NCI-H2227 treated with DMSO at 0.1 percent for 48 hours (cell line): ENCODE measurements at regions not wholly inside any gene's neighbourhood (a gene's known extent, or its start where the extent isn't known, plus 50 kb on each side); places are given as distances from the start of the nearest gene placed in this dataset.
"Not testable (repeated sequence)": the region's sequence is repeated elsewhere in the genome, so short reads cannot be mapped to it uniquely, and the experiment has no call there.

ENCODE experiments used
- DNase-seq: peaks from one replicate; lab custom pipeline; 2025; lab: John Stamatoyannopoulos, UW

GRCh38 chr4:164318350-164318749, 435.6 kb upstream of the SMIM31 start:
- DNase-seq, result no peak

- DNase-seq, result no peak
Observed at GRCh38 chr4:164319688-164320087, 434.2 kb upstream of the SMIM31 start.

GRCh38 chr4:164320847-164321246, 433.1 kb upstream of the SMIM31 start:
- no peak for DNase-seq

- no peak for DNase-seq
Observed at GRCh38 chr4:164326056-164326455, 427.9 kb upstream of the SMIM31 start.

- no peak for DNase-seq
Observed at GRCh38 chr4:164337219-164337944, 416.5 kb upstream of the SMIM31 start.

- no peak for DNase-seq
Observed at GRCh38 chr4:164343472-164343976, 410.4 kb upstream of the SMIM31 start.

- no peak for DNase-seq
Observed at GRCh38 chr4:164345756-164346155, 408.2 kb upstream of the SMIM31 start.

GRCh38 chr4:164350061-164350460, 403.9 kb upstream of the SMIM31 start:
- DNase-seq, result no peak

GRCh38 chr4:164350716-164351115, 403.2 kb upstream of the SMIM31 start:
- DNase-seq, result not testable (repeated sequence)

GRCh38 chr4:164357957-164358356, 396.0 kb upstream of the SMIM31 start:
- DNase-seq, result no peak

- no peak for DNase-seq
Observed at GRCh38 chr4:164358400-164358799, 395.5 kb upstream of the SMIM31 start.

- no peak for DNase-seq
Observed at GRCh38 chr4:164359881-164360280, 394.1 kb upstream of the SMIM31 start.

GRCh38 chr4:164368894-164369293, 385.0 kb upstream of the SMIM31 start:
- DNase-seq, result no peak

- no peak for DNase-seq
Observed at GRCh38 chr4:164373021-164373420, 380.9 kb upstream of the SMIM31 start.

- no peak for DNase-seq
Observed at GRCh38 chr4:164377277-164377676, 376.7 kb upstream of the SMIM31 start.

GRCh38 chr4:164378361-164378760, 375.6 kb upstream of the SMIM31 start:
- no peak for DNase-seq

- no peak for DNase-seq
Observed at GRCh38 chr4:164379694-164380093, 374.2 kb upstream of the SMIM31 start.

GRCh38 chr4:164381859-164382258, 372.1 kb upstream of the SMIM31 start:
- DNase-seq, result no peak

GRCh38 chr4:164383058-164383357, 370.9 kb upstream of the SMIM31 start:
- no peak for DNase-seq

GRCh38 chr4:164383358-164384220, 370.3 kb upstream of the SMIM31 start:
- DNase-seq, result no peak

GRCh38 chr4:164384416-164384815, 369.5 kb upstream of the SMIM31 start:
- DNase-seq, result no peak

- DNase-seq, result no peak
Observed at GRCh38 chr4:164396439-164396838, 357.5 kb upstream of the SMIM31 start.

- no peak for DNase-seq
Observed at GRCh38 chr4:164402554-164402953, 351.4 kb upstream of the SMIM31 start.
